ENCODE measurements at regions not wholly inside any gene's neighbourhood (a gene's known extent, or its start where the extent isn't known, plus 50 kb on each side); places are given as distances from the start of the nearest gene placed in this dataset.

- peaks cover 0 to 8% (median 4%) of the 10 kb centered on the region in 4 donors for H3K9me3 ChIP-seq
- intact Hi-C loops (cut with DNase I; ENCODE audit: low total_unique reads) = no loop called here
- peak overlapping the region in 2 of 5 donors; percentile 11 to 47 for H3K27ac ChIP-seq
- H3K4me3 ChIP-seq = no peak overlapping the region
- H3K36me3 ChIP-seq = no peaks in the 10 kb centered on the region
- DNase-seq = no peak
- WGBS, 5 donors = 75 to 100% (median 90%) methylated on average over 1 of the region's 1 CpG
- no peak for TF ChIP-seq EP300 (IDR thresholded peaks at IDR 0.05)
- no peak for TF ChIP-seq POLR2A (IDR thresholded peaks at IDR 0.05)
- TF ChIP-seq CTCF (IDR thresholded peaks at IDR 0.05) = no peak
- no peak for TF ChIP-seq POLR2AphosphoS5 (IDR thresholded peaks at IDR 0.05)
- peaks cover 0 to 8% (median 7%) of the 10 kb centered on the region in 4 donors for H3K4me1 ChIP-seq
- H3K27me3 ChIP-seq = no peaks in the 10 kb centered on the region
Measured at GRCh38 chr6:134413241-134413643, 95.3 kb upstream of the SGK1 start.

GRCh38 chr6:134410541-134410940, 92.6 kb upstream of the SGK1 start:
- intact Hi-C loops (cut with DNase I; ENCODE audit: low total_unique reads) = no loop called here
- WGBS, 5 donors = 38 to 59% (median 58%) methylated on average over 1 of the region's 1 CpG
- Histone ChIP-seq H3K27ac (no peak overlapping the region), H3K4me3 (no peak overlapping the region), H3K9me3 (peaks cover 0 to 8% (median 4%) of the 10 kb centered on the region in 4 donors), H3K27me3 (no peaks in the 10 kb centered on the region), H3K4me1 (peaks cover 0 to 4% (median 3%) of the 10 kb centered on the region in 4 donors), H3K36me3 (no peaks in the 10 kb centered on the region)
- no peak for DNase-seq
- TF ChIP-seq CTCF (IDR thresholded peaks at IDR 0.05) (no peak), POLR2A (IDR thresholded peaks at IDR 0.05) (no peak), EP300 (IDR thresholded peaks at IDR 0.05) (no peak), POLR2AphosphoS5 (IDR thresholded peaks at IDR 0.05) (no peak)

DNA sequence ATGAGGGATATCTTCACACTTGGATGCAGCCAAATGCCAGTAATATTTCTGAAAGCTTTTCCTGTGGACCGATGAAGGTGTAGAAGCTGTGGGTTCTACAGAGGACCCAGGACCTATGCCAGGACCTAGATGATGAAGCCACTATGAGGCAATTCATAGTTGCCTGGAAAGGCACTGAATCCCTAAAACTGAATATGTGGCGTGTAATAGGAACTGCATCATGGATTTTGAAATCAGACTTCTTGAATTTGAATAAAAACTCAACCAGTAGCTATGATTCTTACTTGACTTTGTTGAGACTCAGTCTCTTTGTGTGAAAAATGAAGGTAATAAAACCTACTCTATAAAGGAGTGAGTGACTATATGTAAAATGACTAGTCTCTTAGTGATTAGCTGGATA, 89.9 kb upstream of the SGK1 start:
- intact Hi-C loops (cut with DNase I; ENCODE audit: low total_unique reads) = no loop called here

DNA sequence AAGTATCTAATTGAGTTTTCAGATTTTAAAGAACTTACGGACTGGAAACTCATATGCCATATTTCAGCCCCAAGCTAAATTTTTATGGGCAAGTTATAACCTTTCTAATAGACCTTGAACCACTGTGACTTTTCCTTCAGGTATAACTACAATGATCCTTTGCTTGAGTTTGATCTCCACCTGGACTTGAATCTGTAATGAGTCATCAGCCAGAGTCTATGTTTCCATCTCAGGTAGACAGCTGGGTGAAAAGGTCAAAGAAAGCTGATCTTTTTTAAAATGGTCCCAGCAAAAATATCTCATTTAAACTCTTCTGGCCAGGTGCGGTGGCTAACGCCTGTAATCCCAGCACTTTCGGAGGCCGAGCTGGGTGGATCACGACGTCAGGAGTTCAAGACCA, 88.4 kb upstream of the SGK1 start:
- Histone ChIP-seq H3K4me1 (peaks cover 0 to 4% (median 0%) of the 10 kb centered on the region in 4 donors), H3K27me3 (no peaks in the 10 kb centered on the region), H3K27ac (no peak overlapping the region), H3K36me3 (no peaks in the 10 kb centered on the region), H3K9me3 (no peaks in the 10 kb centered on the region), H3K4me3 (no peak overlapping the region)
- 93 to 96% (median 94%) methylated on average over 7 of the region's 7 CpGs for WGBS, 5 donors
- no peak for DNase-seq
- TF ChIP-seq POLR2AphosphoS5 (IDR thresholded peaks at IDR 0.05) = no peak
- TF ChIP-seq POLR2A (IDR thresholded peaks at IDR 0.05) = no peak
- no peak for TF ChIP-seq CTCF (IDR thresholded peaks at IDR 0.05)
- no peak for TF ChIP-seq EP300 (IDR thresholded peaks at IDR 0.05)
- intact Hi-C loops (cut with DNase I; ENCODE audit: low total_unique reads) = no loop called here

More for the DNA sequence above, 89.9 kb upstream of the SGK1 start:
- Histone ChIP-seq H3K27ac (no peak overlapping the region), H3K36me3 (no peaks in the 10 kb centered on the region), H3K4me1 (no peaks in the 10 kb centered on the region), H3K4me3 (no peak overlapping the region), H3K9me3 (peaks cover 0 to under 1% (median 0%) of the 10 kb centered on the region in 4 donors), H3K27me3 (no peaks in the 10 kb centered on the region)
- no peak for TF ChIP-seq POLR2AphosphoS5 (IDR thresholded peaks at IDR 0.05)
- TF ChIP-seq POLR2A (IDR thresholded peaks at IDR 0.05) = no peak
- TF ChIP-seq EP300 (IDR thresholded peaks at IDR 0.05) = no peak
- no peak for TF ChIP-seq CTCF (IDR thresholded peaks at IDR 0.05)
- 89 to 96% (median 92%) methylated on average over 2 of the region's 2 CpGs for whole genome bisulfite sequencing, 5 donors
- no peak for DNase-seq
